Endothelial cell of umbilical vein (primary cell): ENCODE measurements at regions not wholly inside any gene's neighbourhood (a gene's known extent, or its start where the extent isn't known, plus 50 kb on each side); places are given as distances from the start of the nearest gene placed in this dataset.

Experiments
- CTCF ChIP-seq, 2 donors: IDR thresholded peaks; 1 replicate in 1 of 2; 2 replicates in 1 of 2; pipeline ENCODE4 v1.5.1; 2011; ENCODE audit warnings: low read length in 2 of 2, mild to moderate bottlenecking in 2 of 2, moderate library complexity in 2 of 2, control low read depth in 1 of 2, inconsistent platforms in 1 of 2, low read depth in 1 of 2; ENCODE audit not compliant: insufficient read depth in 1 of 2; ENCODE audit errors: extremely low read depth in 1 of 2
- EZH2 ChIP-seq: IDR thresholded peaks from 2 replicates; pipeline ENCODE4 v1.6.1; 2012; ENCODE audit warnings: borderline replicate concordance, low read depth, mild to moderate bottlenecking, moderate library complexity, low read length, inconsistent platforms; ENCODE audit not compliant: severe bottlenecking
- JUN ChIP-seq: IDR thresholded peaks from 2 replicates; pipeline ENCODE4 v1.6.1; 2011; ENCODE audit warnings: borderline replicate concordance, low read depth; ENCODE audit not compliant: insufficient read length, insufficient read depth
- MAX ChIP-seq: IDR thresholded peaks from 2 replicates; pipeline ENCODE4 v1.6.1; 2011; ENCODE audit not compliant: insufficient read depth, insufficient read length
- MYC ChIP-seq: IDR thresholded peaks from one replicate; pipeline ENCODE4 v1.6.1; 2011; ENCODE audit warnings: mild to moderate bottlenecking, low read depth, low read length
- POLR2A ChIP-seq: IDR thresholded peaks from 2 replicates; pipeline ENCODE4 v1.6.1; 2012; ENCODE audit warnings: low read depth, mild to moderate bottlenecking, control low read depth, low read length
- POLR2AphosphoS5 ChIP-seq: IDR thresholded peaks from 2 replicates; pipeline ENCODE4 v1.6.1; 2012; ENCODE audit warnings: low read depth, mild to moderate bottlenecking, control low read depth, low read length, moderate library complexity; ENCODE audit not compliant: insufficient read depth

- TF ChIP-seq POLR2A (no peak), CTCF (IDR thresholded peaks at IDR 0.05; ENCODE audit: extremely low read depth in 1 of 2, insufficient read depth in 1 of 2, low read depth in 1 of 2, low read length in 2 of 2) (no peak), POLR2AphosphoS5 (no peak), MAX (no peak), EZH2 (no peak), JUN (no peak), MYC (no peak)
These were observed 989.4 kb downstream of the GRID1 start for GRCh38 chr10:85377029-85377806.
